ENCODE measurements at regions not wholly inside any gene's neighbourhood (a gene's known extent, or its start where the extent isn't known, plus 50 kb on each side); places are given as distances from the start of the nearest gene placed in this dataset.

DNA sequence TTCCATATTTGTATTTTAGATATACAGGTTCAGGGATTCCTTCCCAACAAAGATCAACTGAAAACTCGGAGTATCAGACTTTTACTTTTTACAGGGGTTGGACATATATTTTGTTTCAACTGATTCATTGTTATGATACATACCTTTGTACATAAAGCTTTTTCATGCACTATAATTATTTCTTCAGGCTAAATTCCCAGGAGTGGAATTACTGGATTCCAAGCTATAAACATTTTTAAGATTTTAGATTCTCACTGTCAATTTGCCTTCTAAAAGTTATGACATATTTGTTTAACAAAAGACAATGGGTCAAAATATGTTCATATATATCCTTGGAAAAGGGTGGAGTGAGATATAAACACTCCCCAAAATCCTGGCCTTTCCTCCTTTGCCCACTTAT, 449.0 kb downstream of the PDCD6IP start:
- TF ChIP-seq, protein P1, sequence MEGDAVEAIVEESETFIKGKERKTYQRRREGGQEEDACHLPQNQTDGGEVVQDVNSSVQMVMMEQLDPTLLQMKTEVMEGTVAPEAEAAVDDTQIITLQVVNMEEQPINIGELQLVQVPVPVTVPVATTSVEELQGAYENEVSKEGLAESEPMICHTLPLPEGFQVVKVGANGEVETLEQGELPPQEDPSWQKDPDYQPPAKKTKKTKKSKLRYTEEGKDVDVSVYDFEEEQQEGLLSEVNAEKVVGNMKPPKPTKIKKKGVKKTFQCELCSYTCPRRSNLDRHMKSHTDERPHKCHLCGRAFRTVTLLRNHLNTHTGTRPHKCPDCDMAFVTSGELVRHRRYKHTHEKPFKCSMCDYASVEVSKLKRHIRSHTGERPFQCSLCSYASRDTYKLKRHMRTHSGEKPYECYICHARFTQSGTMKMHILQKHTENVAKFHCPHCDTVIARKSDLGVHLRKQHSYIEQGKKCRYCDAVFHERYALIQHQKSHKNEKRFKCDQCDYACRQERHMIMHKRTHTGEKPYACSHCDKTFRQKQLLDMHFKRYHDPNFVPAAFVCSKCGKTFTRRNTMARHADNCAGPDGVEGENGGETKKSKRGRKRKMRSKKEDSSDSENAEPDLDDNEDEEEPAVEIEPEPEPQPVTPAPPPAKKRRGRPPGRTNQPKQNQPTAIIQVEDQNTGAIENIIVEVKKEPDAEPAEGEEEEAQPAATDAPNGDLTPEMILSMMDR (IDR thresholded peaks at IDR 0.05) = no peak
- no peak for TF ChIP-seq POLR2A (IDR thresholded peaks at IDR 0.05)

All from Peyer's patch (tissue), 4 donors.